BE2C (cell line): ENCODE measurements at regions not wholly inside any gene's neighbourhood (a gene's known extent, or its start where the extent isn't known, plus 50 kb on each side); places are given as distances from the start of the nearest gene placed in this dataset.

ENCODE experiments used
- DNase-seq: peaks from one replicate; pipeline ENCODE4 v3.0.0-alpha.2; 2020
- H3K27me3 ChIP-seq: fragments of 250-450 bp; sonication (Bioruptor Pico); 2 replicates; pipeline ENCODE4 v1.5.1; 2020; ENCODE audit warnings: mild to moderate bottlenecking
- H3K36me3 ChIP-seq: fragments of 250-450 bp; sonication (Bioruptor Pico); 2 replicates; pipeline ENCODE4 v1.5.1; 2020; ENCODE audit warnings: mild to moderate bottlenecking
- H3K4me1 ChIP-seq: fragments of 250-450 bp; sonication (Bioruptor Pico); 2 replicates; pipeline ENCODE4 v1.5.1; 2020
- H3K4me3 ChIP-seq: 2 replicates; pipeline ENCODE4 v1.5.1; 2011; ENCODE audit warnings: low read depth, low read length
- H3K9me3 ChIP-seq: fragments of 250-450 bp; sonication (Bioruptor Pico); 2 replicates; pipeline ENCODE4 v1.5.1; 2020
- CTCF ChIP-seq: IDR thresholded peaks from 2 replicates; pipeline ENCODE4 v1.5.1; 2012; ENCODE audit warnings: mild to moderate bottlenecking, low read depth, low read length

- Histone ChIP-seq H3K4me3 (no peak overlapping the region), H3K36me3 (no peaks in the 10 kb centered on the region), H3K4me1 (no peaks in the 10 kb centered on the region), H3K27me3 (no peaks in the 10 kb centered on the region), H3K9me3 (no peaks in the 10 kb centered on the region)
- TF ChIP-seq CTCF: no peak
- DNase-seq: no peak
Observed at GRCh38 chr15:23998056-23998455, 311.0 kb upstream of the NDN start.

GRCh38 chr15:24008476-24008875 lies 321.4 kb upstream of the NDN start:
- no peak for TF ChIP-seq CTCF
- DNase-seq: no peak
- Histone ChIP-seq H3K9me3 (no peaks in the 10 kb centered on the region), H3K4me3 (no peak overlapping the region), H3K4me1 (no peaks in the 10 kb centered on the region), H3K27me3 (no peaks in the 10 kb centered on the region), H3K36me3 (no peaks in the 10 kb centered on the region)

- no peaks in the 10 kb centered on the region for H3K4me1 ChIP-seq
- TF ChIP-seq CTCF: no peak
- no peaks in the 10 kb centered on the region for H3K27me3 ChIP-seq
- DNase-seq: no peak
- H3K9me3 ChIP-seq: no peaks in the 10 kb centered on the region
- H3K36me3 ChIP-seq: no peaks in the 10 kb centered on the region
- no peak overlapping the region for H3K4me3 ChIP-seq
Observed at GRCh38 chr15:24017470-24017869, 330.4 kb upstream of the NDN start.

GRCh38 chr15:24039683-24040082 lies 352.6 kb upstream of the NDN start:
- no peak for DNase-seq
- no peak for TF ChIP-seq CTCF
- no peaks in the 10 kb centered on the region for H3K36me3 ChIP-seq
- H3K4me1 ChIP-seq: no peaks in the 10 kb centered on the region
- H3K27me3 ChIP-seq: no peaks in the 10 kb centered on the region
- H3K9me3 ChIP-seq: no peaks in the 10 kb centered on the region; the same call in 1 of the 2 replicates
- H3K4me3 ChIP-seq: no peak overlapping the region

- no peak for TF ChIP-seq CTCF
- DNase-seq: no peak
- H3K27me3 ChIP-seq: no peaks in the 10 kb centered on the region
Observed at GRCh38 chr15:24054547-24055245, 367.6 kb upstream of the NDN start.

GRCh38 chr15:24067733-24068501 lies 380.8 kb upstream of the NDN start:
- DNase-seq: no peak
- no peak for TF ChIP-seq CTCF
- no peaks in the 10 kb centered on the region for H3K4me1 ChIP-seq

More at GRCh38 chr15:24054547-24055245, 367.6 kb upstream of the NDN start:
- Histone ChIP-seq H3K36me3 (no peaks in the 10 kb centered on the region), H3K4me1 (no peaks in the 10 kb centered on the region), H3K4me3 (no peak overlapping the region), H3K9me3 (no peaks in the 10 kb centered on the region)

More at GRCh38 chr15:24067733-24068501, 380.8 kb upstream of the NDN start:
- Histone ChIP-seq H3K4me3 (no peak overlapping the region), H3K36me3 (no peaks in the 10 kb centered on the region), H3K27me3 (no peaks in the 10 kb centered on the region), H3K9me3 (no peaks in the 10 kb centered on the region)
